ENCODE measurements at regions not wholly inside any gene's neighbourhood (a gene's known extent, or its start where the extent isn't known, plus 50 kb on each side); places are given as distances from the start of the nearest gene placed in this dataset.

- no peak overlapping the region for H3K4me3 Mint-ChIP-seq
Observed at GRCh38 chr5:108557686-108558085, 175.8 kb upstream of the FBXL17 start.

GRCh38 chr5:108556441-108557145 lies 174.7 kb upstream of the FBXL17 start:
- no peaks in the 10 kb centered on the region for H3K4me1 Mint-ChIP-seq
- no peaks in the 10 kb centered on the region for H3K9me3 Mint-ChIP-seq
- no peak for DNase-seq
- H3K27me3 Mint-ChIP-seq (ENCODE audit: low read depth, poor library complexity): no peaks in the 10 kb centered on the region
- no peak overlapping the region for H3K27ac Mint-ChIP-seq
- no peak for TF ChIP-seq CTCF (IDR thresholded peaks at IDR 0.05)
- no peaks in the 10 kb centered on the region for H3K36me3 Mint-ChIP-seq (ENCODE audit: low read depth)
- H3K4me3 Mint-ChIP-seq: no peak overlapping the region

More at GRCh38 chr5:108557686-108558085, 175.8 kb upstream of the FBXL17 start:
- DNase-seq: no peak
- Mint-ChIP-seq H3K27me3 (ENCODE audit: low read depth, poor library complexity) (peaks cover 5% of the 10 kb centered on the region), H3K9me3 (no peaks in the 10 kb centered on the region), H3K27ac (no peak overlapping the region), H3K4me1 (no peaks in the 10 kb centered on the region), H3K36me3 (ENCODE audit: low read depth) (no peaks in the 10 kb centered on the region)
- TF ChIP-seq CTCF (IDR thresholded peaks at IDR 0.05): no peak

GRCh38 chr5:108548684-108549596 lies 167.0 kb upstream of the FBXL17 start:
- H3K9me3 Mint-ChIP-seq: no peaks in the 10 kb centered on the region
- no peak overlapping the region for H3K27ac Mint-ChIP-seq
- no peak overlapping the region for H3K4me3 Mint-ChIP-seq
- DNase-seq: no peak
- no peaks in the 10 kb centered on the region for H3K36me3 Mint-ChIP-seq (ENCODE audit: low read depth)
- H3K4me1 Mint-ChIP-seq: peaks cover 4% of the 10 kb centered on the region
- peaks cover 4% of the 10 kb centered on the region for H3K27me3 Mint-ChIP-seq (ENCODE audit: low read depth, poor library complexity)
- TF ChIP-seq CTCF (IDR thresholded peaks at IDR 0.05): no peak

- Mint-ChIP-seq H3K4me3 (no peak overlapping the region), H3K36me3 (ENCODE audit: low read depth) (no peaks in the 10 kb centered on the region), H3K4me1 (peaks cover 4% of the 10 kb centered on the region), H3K27me3 (ENCODE audit: low read depth, poor library complexity) (peaks cover 4% of the 10 kb centered on the region), H3K27ac (no peak overlapping the region), H3K9me3 (no peaks in the 10 kb centered on the region)
- no peak for DNase-seq
- no peak for TF ChIP-seq CTCF (IDR thresholded peaks at IDR 0.05)
Observed at GRCh38 chr5:108546939-108547338, 165.0 kb upstream of the FBXL17 start.

GRCh38 chr5:108545301-108545700 lies 163.4 kb upstream of the FBXL17 start:
- no peak for TF ChIP-seq CTCF (IDR thresholded peaks at IDR 0.05)
- DNase-seq: no peak
- no peaks in the 10 kb centered on the region for H3K9me3 Mint-ChIP-seq
- no peak overlapping the region for H3K27ac Mint-ChIP-seq
- peaks cover 4% of the 10 kb centered on the region for H3K4me1 Mint-ChIP-seq
- no peak overlapping the region for H3K4me3 Mint-ChIP-seq
- peaks cover 4% of the 10 kb centered on the region for H3K27me3 Mint-ChIP-seq (ENCODE audit: low read depth, poor library complexity)
- no peaks in the 10 kb centered on the region for H3K36me3 Mint-ChIP-seq (ENCODE audit: low read depth)
